GM21390 (cell line): ENCODE measurements at regions not wholly inside any gene's neighbourhood (a gene's known extent, or its start where the extent isn't known, plus 50 kb on each side); places are given as distances from the start of the nearest gene placed in this dataset.
"Not testable (repeated sequence)": the region's sequence is repeated elsewhere in the genome, so short reads cannot be mapped to it uniquely, and the experiment has no call there.

ENCODE experiments used
- ATAC-seq: cut with Tn5 transposase; IDR thresholded peaks from one replicate; pipeline ENCODE4 v1.9.1; 2021; ENCODE audit not compliant: unreplicated experiment

DNA sequence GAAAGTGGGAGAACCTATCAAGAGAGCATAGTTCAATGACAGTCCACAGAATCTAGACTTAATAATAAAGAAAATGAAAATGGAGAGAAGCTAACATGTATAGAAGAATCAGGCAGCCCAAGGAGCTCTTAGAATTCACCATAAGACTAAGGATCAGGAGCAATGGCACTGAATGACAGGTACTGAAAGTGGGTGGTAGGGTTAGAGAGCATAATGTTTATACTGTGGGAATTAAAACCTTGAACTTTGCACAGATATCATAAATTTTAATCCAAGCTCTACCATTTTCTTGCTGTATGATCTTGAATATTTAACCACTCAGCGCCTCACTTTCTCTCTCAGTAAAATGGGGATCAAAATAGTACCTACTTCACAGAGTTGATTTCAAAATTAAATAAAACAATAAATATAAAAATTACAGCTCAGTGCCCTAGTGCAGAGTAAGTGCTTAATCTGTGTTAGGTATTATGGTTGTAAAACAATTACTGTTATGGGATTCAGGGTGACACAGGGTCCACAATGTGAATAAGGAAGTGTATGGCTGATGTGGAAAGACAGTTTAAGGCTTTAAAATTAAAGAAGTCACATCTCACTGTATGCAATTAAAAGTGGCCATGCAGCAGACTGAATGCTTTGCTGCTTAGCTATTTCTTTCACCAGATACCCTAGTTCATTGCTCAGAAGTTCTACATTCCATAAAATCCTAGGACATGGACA, 319.8 kb downstream of the HINT1 start:
- no peak for ATAC-seq

- peak; percentile 83 for ATAC-seq
Observed at GRCh38 chr5:130836729-130837649, 328.1 kb downstream of the HINT1 start.

- not testable (repeated sequence) for ATAC-seq
Observed at GRCh38 chr5:130817598-130818384, 347.3 kb downstream of the HINT1 start.

DNA sequence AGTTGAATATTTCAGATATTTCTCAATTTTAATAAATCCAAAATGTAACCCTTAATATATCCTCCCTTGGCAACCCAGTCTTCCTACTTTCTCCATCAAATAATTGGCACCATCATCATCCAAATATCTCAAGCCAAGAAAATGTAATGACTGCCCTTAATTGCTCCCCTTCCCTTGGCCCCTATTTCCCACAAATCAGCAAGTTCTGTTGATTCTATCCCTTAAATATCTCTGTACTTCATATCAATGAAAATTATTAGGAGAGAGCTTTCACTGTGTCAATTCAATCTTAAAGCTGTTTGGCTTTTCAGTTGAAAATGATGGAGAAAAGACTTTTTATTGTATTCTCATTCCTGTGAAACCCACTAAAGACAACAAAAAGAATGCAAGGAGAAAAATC, 349.8 kb downstream of the HINT1 start:
- ATAC-seq = no peak

GRCh38 chr5:130808691-130809090, 356.4 kb downstream of the HINT1 start:
- no peak for ATAC-seq

- ATAC-seq = no peak
Observed at GRCh38 chr5:130805648-130806047, 359.4 kb downstream of the HINT1 start.

DNA sequence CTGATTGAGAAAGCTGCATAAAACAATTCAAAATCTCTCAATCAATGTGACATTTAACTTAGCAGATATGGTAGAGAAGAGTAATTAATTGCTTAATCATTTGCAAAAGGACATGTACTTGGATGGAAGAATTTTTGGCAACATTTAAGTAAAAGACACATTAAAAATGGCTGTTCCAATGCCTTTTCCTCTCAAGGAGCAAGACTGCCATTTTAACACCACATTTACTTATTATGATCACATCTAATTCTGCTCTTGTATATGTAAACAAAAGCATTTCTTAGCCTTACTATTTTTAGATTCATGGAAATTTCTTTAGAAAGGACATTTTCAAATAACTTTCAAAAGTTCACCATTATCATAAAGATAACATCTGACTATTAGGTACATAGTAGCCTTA, 360.0 kb downstream of the HINT1 start:
- no peak for ATAC-seq

- no peak for ATAC-seq
Observed at GRCh38 chr5:130801963-130802362, 363.1 kb downstream of the HINT1 start.

- no peak for ATAC-seq
Observed at GRCh38 chr5:130799015-130799414, 366.0 kb downstream of the HINT1 start.

DNA sequence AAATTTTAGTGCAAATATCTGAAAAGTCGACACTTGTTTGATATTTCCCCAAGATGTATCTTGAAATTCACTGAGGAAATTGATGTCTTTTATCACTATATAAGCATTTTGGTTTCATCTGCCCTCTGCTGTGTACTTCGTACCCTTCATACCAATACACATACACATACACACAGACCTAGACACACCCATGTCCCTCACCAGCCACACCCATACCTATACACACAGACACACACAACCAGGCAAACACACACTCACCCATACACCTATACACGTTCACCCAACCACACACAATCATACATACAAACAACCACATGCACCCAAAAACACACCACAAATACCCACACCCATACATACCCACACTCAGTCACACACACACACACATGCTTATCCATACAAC, 367.8 kb downstream of the HINT1 start:
- ATAC-seq = no peak

- no peak for ATAC-seq
Observed at GRCh38 chr5:130796902-130797301, 368.2 kb downstream of the HINT1 start.

- no peak for ATAC-seq
Observed at GRCh38 chr5:130796032-130796431, 369.0 kb downstream of the HINT1 start.

- no peak for ATAC-seq
Observed at GRCh38 chr5:130795037-130795436, 370.0 kb downstream of the HINT1 start.

GRCh38 chr5:130777794-130778193, 387.3 kb downstream of the HINT1 start:
- ATAC-seq = no peak

DNA sequence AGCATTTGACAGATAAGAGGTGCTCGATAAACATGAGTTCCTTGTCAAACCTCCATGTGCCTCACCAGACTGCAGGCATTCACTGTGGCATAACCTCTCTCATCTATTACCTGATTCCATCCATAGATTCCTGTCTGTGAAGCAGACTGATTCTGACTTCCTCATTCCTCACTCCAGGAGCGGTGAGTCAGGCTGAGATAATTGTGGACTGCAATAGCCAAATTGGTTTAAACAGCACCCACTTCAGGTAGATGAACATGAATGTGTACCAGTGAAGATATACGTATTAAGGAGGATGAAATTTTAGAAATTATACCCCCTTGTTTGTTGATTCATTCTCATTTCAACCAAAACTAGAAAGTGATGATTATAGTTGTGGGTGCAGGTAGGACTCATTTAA, 391.2 kb downstream of the HINT1 start:
- no peak for ATAC-seq

DNA sequence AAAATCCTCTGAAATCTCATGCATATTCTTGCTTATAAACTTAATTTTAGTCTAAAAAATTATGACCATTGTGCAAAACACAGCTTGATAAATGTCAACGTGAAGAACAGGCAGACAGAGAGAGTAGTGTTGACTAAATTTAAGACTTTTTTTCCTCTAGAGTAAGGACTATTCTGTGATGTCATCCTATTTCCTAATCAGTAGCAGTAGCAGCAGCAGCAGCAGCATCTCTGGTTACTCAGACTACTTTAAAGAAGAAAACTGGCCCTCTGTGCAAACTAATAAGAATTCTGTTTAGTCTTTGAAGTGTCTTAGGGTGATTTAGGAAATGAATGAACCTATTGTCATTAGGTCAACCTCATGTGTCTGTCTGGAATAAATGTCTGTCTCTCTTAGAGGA, 403.0 kb downstream of the HINT1 start:
- no peak for ATAC-seq

DNA sequence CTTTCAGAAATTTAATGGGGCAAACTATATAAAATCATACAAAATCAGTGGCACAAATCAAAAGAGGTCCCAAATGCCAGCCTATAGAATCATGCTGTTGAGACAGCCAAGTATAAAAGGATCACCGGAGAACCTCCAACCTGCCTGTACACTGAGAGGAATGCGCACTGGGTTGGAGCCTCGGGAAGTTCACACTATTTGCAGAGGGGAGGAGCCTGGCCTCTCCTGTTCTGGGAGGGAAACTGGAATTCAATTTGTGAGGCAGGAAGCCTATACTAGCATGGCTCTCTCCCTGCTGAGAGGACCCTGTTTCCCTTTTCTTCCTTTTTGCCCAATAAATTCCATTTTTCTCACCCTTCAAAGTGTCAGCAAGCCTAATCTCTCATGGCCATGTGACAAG, 406.0 kb downstream of the HINT1 start:
- no peak for ATAC-seq

DNA sequence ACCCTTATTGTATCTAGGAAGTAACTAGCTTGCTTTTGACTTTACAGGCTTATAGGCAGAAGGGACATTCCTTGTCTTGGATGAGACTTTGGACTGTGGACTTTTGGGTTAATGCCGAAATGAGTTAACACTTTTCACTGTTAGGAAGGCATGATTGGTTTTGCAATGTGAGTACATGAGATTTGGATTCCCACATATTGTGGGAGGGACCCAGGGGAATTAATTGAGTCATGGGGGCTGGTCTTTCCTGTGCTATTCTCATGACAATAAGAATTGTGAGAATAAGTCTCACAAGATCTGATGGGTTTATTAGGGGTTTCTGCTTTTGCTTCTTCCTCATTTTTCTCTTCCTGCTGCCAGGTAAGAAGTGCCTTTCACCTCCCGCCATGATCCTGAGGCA, 417.5 kb downstream of the HINT1 start:
- ATAC-seq = no peak

GRCh38 chr5:130746641-130747040, 418.4 kb downstream of the HINT1 start:
- not testable (repeated sequence) for ATAC-seq

DNA sequence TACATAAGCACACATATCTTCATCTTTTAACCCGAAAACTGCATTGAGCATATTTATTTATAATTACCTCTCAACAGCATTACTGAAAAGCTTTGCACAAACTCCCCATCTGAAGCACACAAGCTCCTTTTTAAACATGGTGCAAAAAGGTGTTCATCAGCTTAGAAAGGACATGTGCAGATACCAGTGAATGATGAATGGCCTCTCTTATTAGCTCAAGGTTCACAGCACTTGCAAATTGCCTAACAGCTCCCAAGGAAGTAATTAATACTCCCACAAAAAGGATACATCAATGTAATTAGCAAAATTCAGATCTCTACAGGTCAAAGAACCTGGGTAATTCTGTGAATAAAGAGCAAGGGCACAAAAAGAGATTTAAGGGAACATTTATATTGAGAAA, 422.0 kb downstream of the HINT1 start:
- ATAC-seq = no peak

- no peak for ATAC-seq
Observed at GRCh38 chr5:130740047-130740569, 424.9 kb downstream of the HINT1 start.
